Neural cell (in vitro differentiated cells): ENCODE measurements at regions not wholly inside any gene's neighbourhood (a gene's known extent, or its start where the extent isn't known, plus 50 kb on each side); places are given as distances from the start of the nearest gene placed in this dataset.

Source experiments
- CTCF ChIP-seq: fragments of 450-650 bp; IDR thresholded peaks from 2 replicates; pipeline ENCODE4 v1.5.1; 2014; ENCODE audit warnings: antibody characterized with exemption, mild to moderate bottlenecking, moderate library complexity; ENCODE audit not compliant: poor library complexity, severe bottlenecking
- EP300 ChIP-seq: fragments of 450-650 bp; conservative IDR thresholded peaks from 2 replicates; pipeline ENCODE4 v1.6.1; 2014; ENCODE audit warnings: antibody characterized with exemption, mild to moderate bottlenecking, moderate library complexity; ENCODE audit not compliant: poor library complexity, severe bottlenecking
- EZH2 ChIP-seq: fragments of 200-600, 300-800 bp; shearing (Covaris generic), sonication (generic); IDR thresholded peaks from 2 replicates; pipeline ENCODE4 v1.6.1; 2014; ENCODE audit warnings: antibody characterized with exemption, low read length, borderline replicate concordance, mild to moderate bottlenecking; ENCODE audit not compliant: insufficient read depth, poor library complexity, severe bottlenecking
- POLR2AphosphoS5 ChIP-seq: IDR thresholded peaks from 2 replicates; pipeline ENCODE4 v1.6.1; 2012
- RAD21 ChIP-seq: fragments of 450-650 bp; conservative IDR thresholded peaks from 2 replicates; pipeline ENCODE4 v1.6.1; 2014; ENCODE audit warnings: antibody characterized with exemption, mild to moderate bottlenecking, moderate library complexity
- REST ChIP-seq: IDR thresholded peaks from 2 replicates; pipeline ENCODE4 v1.6.1; 2012; ENCODE audit warnings: borderline replicate concordance
- SMC3 ChIP-seq: fragments of 450-650 bp; conservative IDR thresholded peaks from 2 replicates; pipeline ENCODE4 v1.6.1; 2014; ENCODE audit warnings: antibody characterized with exemption, mild to moderate bottlenecking, moderate library complexity; ENCODE audit not compliant: poor library complexity
- TAF1 ChIP-seq: IDR thresholded peaks from 2 replicates; pipeline ENCODE4 v1.6.1; 2012; ENCODE audit warnings: low read depth

GRCh38 chr9:109855540-109855939 is 75.5 kb downstream of the PALM2AKAP2 start:
- no peak for TF ChIP-seq REST
- TF ChIP-seq TAF1, result no peak
- no peak for TF ChIP-seq SMC3
- no peak for TF ChIP-seq CTCF
- TF ChIP-seq EZH2, result no peak
- no peak for TF ChIP-seq EP300
- TF ChIP-seq POLR2AphosphoS5, result no peak
- no peak for TF ChIP-seq RAD21
